Activated naive CD4-positive, alpha-beta T cell (primary cell): ENCODE measurements at regions not wholly inside any gene's neighbourhood (a gene's known extent, or its start where the extent isn't known, plus 50 kb on each side); places are given as distances from the start of the nearest gene placed in this dataset.
"Not testable (repeated sequence)": the region's sequence is repeated elsewhere in the genome, so short reads cannot be mapped to it uniquely, and the experiment has no call there.

Experiments used
- DNase-seq, 4 experiments: peaks; one replicate each; lab custom pipeline; 2025; lab: John Stamatoyannopoulos, UW

- DNase-seq = no peak
Measured at GRCh38 chr1:8228253-8228652, 89.7 kb upstream of the SLC45A1 start.

GRCh38 chr1:8227674-8228073 is 90.2 kb upstream of the SLC45A1 start:
- DNase-seq = not testable (repeated sequence)

- no peak for DNase-seq
Measured at GRCh38 chr1:8226747-8227146, 91.2 kb upstream of the SLC45A1 start.

DNA sequence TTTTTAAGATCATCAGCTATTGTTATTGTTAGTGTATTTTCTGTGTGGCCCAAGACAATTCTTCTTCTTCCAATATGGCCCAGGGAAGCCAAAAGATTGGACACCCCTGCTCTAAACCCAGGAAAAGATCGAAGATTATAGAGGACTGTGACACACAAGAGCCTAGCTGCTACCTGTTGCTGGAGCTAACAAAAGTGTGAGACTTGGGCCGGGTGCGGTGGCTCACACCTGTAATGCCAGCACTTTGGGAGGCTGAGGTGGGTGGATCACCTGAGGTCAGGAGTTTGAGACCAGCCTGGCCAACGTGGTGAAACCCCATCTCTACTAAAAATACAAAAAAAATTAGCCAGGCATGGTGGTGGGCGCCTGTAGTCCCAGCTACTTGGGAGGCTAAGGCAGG is 91.9 kb upstream of the SLC45A1 start:
- not testable (repeated sequence) for DNase-seq

DNA sequence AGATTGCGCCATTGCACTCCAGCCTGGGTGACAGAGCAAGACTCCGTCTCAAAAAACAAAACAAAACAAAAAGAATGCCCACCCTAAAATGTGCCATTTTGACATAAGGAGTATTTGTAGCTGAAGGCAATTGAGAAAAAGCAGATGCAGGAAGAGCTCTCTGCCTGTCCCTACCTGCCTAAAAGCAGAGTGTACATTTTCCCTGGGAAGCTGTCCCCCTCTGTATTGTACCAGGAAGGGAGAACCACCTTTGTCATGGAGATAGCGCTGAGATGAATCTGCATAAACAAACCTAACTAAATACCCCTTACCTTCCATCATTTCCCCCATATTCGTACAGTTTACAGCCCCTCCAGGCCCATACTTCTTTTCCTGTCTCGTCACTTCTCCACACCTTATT is 94.4 kb upstream of the SLC45A1 start:
- no peak for DNase-seq

DNA sequence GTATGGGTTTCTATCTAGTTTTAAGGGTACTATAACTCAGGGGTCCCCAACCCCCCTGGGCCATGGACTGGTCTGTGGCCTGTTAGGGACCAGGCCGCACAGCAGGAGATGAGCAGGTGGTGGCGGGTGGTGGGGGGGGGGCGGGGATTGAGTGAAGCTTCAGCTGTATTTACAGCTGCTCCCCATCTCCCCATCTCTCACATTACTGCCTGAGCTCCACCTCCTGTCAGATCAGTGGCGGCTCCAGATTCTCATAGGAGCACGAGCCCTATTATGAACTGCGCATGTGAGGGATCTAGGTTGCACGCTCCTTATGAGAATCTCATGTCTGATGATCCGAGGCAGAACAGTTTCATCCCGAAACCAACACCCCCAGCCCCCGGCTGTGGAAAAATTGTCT is 95.1 kb upstream of the SLC45A1 start:
- DNase-seq = no peak

DNA sequence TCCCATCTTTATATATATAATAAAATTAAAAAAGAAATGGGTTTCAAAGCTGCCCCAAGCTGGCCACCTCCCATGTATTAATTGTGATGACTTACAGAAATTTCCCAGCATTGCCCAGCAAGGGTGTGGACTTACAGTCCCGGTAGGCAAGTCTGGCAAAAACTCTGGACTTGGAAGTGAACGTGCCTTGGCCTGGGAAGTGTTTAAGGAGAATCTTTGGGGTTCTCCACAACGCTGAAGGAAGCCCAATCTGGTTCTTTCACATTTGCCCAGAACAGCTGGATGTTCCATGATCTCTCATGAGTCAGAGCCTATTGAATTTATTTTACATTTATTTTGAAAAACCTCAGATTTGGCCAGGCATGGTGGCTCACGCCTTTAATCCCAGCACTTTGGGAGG is 98.4 kb upstream of the SLC45A1 start:
- DNase-seq = no peak

DNA sequence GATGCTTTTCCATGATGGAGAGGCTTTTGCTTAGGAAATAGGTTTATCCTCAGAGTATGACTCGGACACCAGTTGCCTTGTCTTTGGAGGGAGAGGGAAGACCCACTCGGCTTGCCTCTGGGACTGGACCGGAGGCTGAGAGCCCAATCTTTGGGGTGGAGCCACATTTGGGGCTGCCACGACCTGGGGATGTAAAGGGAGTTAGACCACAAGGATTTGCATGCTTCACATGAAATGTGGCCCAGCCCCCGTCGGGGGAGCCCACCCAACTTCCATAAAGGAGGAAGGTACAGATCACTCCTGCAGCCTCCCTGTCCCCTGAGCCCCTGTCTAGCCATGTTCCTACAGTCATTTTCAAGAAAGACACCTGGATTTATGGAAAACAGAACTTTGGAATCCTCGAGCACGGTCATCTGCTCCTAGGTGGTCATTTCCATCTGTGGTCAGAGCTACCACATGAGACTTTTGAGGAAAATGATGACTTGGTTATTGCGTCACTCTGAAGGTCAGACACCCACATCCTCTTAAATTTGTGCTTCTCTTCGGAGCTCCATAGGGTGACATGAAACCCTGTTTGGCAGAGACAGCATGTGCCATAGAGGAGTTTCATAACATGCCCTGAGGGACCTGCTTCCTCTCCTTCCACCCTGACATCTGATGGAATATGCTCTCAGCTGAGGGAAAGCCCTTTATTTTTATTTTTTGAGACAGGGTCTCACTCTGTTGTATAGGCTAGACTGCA is 99.4 kb upstream of the SLC45A1 start:
- DNase-seq = no peak

GRCh38 chr1:8217809-8218208 is 100.1 kb upstream of the SLC45A1 start:
- DNase-seq = no peak

DNA sequence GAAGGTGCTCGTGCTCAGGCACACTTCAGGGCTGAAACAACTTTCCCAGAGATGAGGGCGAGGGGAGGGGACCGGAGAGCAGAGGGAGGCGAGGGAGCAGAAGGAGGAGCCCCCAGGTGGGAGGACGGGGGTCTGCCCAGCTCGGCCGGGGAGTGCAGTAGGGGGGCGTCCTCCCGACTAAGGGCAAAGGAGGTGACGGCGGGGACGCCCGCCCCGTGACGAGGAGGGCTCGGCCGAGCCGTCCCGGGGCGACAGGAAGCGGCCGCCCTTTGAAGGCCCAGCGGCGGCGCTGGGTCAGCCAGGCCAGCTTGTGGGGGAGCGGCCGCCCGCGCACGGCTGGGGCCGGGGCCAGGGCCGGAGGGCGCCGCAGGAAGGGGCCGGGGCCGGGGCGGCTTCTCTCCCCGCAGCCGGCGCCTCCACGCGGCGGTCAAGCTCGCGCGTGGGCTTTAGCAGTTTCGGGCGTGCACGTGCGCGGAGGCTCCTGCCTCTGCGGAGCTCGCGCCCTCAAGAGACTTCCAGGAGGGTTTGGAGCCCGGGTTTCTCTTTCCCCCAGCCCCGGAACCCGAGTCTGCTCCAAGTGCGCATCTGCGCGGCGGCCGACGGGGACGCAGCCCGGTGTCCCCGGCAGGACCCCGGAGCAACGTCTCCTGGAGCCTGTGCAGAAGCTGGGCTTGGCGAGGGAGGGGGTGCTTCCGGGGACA is 100.8 kb upstream of the SLC45A1 start:
- DNase-seq = no peak

GRCh38 chr1:8216005-8216404 is 101.9 kb upstream of the SLC45A1 start:
- no peak for DNase-seq

DNA sequence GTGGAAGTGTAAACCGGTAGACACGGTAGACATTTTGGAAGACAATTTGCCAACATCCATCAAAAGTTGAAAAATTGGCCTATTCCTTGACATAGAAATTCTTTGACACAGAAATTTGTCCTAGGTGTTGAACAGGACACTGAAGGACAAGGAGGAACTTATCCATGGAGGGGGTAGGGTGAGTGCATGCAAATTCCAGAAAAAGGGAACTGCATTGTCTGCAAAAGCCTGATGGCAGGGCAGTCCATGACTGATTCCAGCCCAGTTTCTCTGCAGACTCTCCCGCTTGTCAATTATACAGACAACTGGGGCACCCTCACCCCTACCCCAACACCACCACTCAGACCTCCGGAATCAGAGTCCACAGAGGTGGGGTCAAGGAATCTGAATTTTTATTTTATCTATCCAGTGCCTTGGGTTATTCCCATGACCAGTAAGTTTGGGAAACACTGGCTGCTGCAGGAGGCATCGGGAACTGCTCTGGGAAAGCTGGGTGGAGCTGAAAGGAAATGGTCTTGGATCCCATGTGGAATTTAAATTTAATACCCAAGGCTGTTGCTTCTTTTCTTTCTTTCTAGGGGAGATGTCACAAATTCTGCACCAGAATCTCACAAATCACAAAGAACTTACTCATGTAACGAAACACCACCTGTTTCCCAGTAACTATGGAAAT is 103.3 kb upstream of the SLC45A1 start:
- DNase-seq = no peak

- DNase-seq = no peak
Measured at GRCh38 chr1:8213676-8214075, 104.2 kb upstream of the SLC45A1 start.

DNA sequence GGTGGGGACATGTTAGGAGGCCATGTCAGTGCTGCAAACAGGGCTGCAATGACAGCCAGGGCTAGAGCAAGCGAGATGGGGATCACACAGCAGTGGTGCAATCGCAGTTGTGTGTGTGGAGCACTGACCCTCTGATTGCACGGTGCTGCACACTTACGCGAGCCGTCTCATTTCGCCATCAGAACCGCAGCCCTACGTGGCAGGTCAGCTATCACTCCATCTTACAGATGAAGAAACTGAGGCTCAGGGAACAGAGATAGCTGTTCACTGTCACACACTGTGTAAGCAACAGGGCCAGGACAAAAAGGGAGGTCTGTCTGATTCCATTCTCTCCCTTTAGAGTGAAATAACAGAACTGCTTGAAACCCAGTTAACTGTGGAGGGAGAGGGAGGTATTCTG is 104.8 kb upstream of the SLC45A1 start:
- no peak for DNase-seq

DNA sequence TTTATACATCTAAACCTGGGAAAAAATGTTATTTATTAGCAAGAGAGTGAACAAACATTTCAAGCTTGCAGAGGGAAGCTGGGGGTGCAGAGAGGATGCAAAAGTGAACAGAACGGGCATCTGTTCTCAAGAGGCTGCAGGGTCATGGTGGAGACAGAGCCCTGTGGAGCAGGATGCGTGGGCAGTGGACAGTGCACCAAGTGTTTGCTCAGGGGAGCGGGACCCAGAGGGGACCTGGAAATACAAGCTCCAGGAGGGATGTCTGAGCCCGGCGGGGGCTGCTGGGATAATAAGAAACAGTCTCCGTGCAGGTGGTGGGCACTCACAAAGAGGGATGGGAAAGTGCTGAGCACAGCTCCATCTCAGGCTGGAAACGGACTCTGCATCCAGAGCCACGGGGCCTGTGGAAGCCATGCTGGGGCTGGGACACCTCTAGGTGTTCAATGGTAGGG is 105.3 kb upstream of the SLC45A1 start:
- DNase-seq = no peak

DNA sequence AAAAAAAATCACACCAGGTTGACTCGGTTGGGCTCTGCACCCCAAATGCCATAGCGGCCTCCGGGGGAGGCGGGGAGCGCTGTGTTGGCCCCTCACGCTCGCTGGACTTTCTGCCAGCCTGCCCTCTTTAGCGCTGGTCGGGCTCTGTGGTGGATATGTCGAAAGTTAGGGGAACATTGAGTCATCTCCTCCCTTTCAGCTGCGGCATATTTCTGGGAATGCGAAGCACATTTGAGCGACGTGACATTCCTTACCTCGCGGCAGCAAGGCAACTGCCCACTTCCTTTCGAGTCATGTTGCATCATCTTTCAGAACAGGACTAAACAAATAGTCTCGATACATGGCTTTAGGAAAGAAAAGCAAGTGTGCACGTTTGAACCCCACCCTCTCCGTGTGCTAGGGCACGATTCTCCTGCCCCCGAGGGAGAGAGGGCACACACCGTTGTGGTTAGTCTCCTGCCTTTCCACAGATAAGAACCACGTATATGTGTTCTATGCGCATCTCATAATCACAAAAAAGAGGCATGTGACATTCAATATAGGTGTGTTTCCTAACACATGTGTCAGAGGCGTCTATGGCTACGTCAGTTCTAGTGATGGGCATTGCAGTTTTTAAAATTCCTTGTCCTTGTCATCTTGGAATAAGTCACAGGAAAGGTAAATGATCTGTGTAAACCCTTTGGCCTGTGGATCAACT is 105.9 kb upstream of the SLC45A1 start:
- DNase-seq = no peak

DNA sequence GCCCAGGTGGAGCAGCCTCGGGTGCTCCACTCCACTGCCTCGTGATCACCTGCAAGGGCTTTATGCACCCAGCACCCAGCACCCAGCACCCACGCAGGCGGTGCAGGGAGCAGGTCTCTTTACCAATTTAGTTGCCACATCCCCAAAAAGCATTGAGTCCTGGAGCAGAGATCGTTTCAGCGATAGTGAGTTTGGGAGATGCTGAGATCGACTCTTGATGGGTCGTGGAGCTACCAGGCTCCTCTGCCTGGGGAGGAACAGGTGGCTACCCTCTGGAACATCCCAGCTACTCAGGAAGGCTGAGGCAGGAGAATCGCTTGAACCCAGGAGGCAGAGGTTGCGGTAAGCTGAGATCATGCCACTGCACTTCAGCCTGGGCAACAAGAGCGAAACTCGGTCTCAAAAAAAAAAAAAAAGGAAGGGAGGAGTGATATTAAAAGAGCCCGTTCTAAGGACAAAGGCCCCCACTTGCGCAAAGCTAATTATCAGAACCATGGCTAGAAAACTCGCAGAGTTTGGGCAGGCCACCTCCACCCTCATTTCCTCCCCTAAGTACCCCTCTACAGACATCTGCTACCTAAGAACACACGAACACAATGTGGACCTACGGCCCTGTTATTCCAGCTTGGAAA is 106.5 kb upstream of the SLC45A1 start:
- DNase-seq = no peak

DNA sequence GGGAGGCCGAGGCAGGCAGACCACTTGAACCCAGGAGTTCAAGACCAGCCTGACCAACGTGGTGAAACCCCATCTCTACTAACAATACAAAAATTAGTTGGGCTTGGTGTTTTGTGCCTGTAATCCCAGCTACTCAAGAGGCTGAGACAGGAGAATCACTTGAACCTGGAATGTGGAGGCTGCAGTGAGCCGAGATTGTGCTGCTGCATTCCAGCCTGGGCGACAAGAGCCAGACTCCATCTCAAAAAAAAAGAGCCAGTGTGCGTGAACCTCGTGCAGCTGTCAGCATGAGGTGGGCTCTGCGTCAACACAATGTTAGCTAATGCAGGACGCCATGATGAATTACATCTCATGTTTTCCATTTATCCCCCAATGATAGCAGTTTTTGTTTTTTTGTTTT is 110.7 kb upstream of the SLC45A1 start:
- no peak for DNase-seq

- DNase-seq = no peak
Measured at GRCh38 chr1:8206391-8206790, 111.5 kb upstream of the SLC45A1 start.

GRCh38 chr1:8205771-8206170 is 112.1 kb upstream of the SLC45A1 start:
- DNase-seq = no peak

- no peak for DNase-seq
Measured at GRCh38 chr1:8204826-8205225, 113.1 kb upstream of the SLC45A1 start.

DNA sequence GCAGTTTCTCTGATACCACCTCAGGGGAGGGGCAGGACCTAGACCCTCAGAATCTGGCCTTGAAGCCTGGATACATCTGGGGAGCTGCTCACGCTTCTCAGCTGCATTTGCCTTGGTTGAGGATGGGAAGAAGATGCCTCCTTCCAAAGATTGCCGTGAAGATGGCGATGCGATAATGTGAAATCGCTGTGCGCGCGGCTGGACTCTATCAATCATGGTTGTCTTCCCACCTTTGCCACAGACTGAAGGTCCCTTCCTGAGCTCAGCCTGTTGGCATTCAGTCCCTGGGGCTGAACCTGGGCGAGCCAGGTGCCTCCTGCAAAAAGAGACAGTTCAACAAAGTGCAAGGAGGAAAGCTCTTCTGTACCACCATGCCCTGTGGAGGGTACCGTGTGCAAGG is 114.4 kb upstream of the SLC45A1 start:
- DNase-seq = no peak
